Inferior parietal cortex (tissue), 1 donor: ENCODE measurements at regions not wholly inside any gene's neighbourhood (a gene's known extent, or its start where the extent isn't known, plus 50 kb on each side); places are given as distances from the start of the nearest gene placed in this dataset.

Experiments
- DNase-seq: peaks from one replicate; pipeline ENCODE4 v3.0.0-alpha.2; 2016; ENCODE audit errors: extremely low spot score

DNA sequence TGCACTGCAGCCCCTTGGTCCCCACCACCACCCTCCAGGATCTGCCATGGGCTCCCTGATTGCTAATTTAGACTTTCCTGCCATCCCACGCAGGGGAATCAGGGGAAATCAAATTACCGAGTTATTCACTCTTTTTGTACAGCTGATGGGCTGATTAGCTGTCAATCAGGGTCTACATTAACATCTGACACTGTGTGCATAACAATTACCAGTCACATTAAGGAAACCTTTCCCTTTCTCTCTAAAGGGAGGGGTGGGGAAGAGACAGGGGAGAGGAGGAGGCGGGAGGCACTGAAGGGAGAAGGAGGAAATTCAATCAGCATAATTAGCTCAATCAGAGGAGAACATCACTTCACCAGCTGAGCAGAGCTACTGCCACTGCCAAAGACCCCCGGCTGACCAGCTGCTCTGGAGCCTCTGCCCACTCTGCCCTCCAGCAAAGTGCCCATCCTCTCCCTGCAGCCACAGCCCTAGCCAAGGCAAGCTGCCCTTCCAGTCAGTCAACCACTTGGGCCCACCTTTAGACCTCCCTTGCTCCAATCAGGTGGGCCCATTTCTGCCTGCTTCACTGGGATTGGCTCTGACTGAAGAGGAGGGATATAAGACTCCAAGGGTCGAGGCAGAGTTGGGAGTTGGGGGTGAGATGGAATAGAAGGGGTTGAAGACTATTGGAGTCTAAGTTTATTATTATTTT, 199.3 kb upstream of the ZC3H12A start:
- no peak for DNase-seq

DNA sequence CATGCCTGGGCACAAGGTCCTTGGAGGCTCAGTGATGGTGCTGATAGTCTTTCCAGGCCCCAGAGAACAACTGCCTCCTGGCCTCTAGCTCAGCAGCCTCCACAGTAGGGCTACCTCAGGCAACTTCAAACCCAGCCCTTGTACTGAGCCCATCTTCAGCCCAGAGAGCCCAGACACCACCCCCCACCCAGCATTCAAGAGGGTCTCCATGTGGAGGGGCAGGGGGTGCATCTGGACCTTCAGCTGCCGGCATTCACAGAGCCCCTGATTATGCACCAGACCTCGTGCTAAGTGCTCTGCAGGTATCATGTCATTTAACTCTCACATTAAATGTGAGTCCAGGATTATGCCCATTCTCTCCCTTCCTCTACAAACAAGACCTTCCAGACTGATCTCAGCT, 197.0 kb upstream of the ZC3H12A start:
- DNase-seq: no peak

DNA sequence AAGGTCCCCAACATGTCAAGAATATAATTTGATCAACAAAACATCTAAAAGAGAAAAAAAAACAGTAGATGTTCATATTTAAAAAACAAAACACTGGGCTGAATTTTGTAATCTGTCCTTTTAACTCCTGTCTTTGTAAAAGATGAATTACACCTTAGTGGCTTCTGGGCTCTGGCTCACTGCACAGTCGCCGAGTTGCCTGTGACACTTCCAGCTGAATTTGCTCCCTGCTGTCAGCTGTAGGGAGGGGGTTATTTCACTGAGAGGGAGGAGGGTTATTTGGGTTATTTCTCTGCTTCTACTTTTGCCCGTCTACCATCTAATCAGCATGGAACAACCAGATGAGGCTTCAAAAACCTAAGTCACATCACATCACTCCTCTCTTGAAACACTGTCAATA, 193.0 kb upstream of the ZC3H12A start:
- no peak for DNase-seq

DNA sequence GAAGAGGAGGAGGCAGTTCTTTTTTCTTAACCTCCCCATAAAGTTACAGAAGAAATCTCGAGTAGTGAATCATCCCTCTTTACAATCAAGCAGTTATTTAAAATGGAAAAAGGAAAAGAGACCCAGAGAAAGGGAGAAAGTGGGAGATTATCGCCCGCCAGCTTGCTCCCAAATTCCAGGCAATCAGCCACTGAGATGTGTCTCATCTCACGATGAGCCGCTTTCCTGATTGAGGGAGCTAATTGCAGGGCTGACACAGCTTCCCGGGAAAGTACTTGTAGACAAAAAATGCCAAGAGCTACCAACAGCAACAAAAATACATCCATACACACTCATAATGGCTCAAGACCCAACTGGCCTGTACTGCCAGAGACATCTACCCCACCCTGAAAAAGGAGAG, 191.6 kb upstream of the ZC3H12A start:
- DNase-seq: no peak

DNA sequence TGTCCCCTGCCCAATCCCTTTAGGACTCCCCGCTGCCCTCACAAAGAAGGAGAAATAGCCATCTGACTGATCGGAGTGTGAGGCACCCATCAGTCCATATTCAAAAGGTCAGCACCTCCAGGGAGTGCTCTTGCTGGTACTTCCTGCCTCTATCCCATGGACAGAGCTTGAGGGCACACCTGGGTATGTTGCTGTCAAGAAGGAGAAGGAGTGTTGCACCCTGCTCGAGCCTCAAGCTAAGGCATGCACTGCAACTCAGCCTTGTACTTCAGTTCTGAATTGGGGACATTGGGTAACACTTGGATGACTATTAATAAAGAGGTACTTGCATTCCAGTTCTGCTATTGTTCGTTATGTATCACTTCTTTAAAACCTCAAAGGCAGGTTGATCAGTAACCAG, 190.3 kb upstream of the ZC3H12A start:
- no peak for DNase-seq

DNA sequence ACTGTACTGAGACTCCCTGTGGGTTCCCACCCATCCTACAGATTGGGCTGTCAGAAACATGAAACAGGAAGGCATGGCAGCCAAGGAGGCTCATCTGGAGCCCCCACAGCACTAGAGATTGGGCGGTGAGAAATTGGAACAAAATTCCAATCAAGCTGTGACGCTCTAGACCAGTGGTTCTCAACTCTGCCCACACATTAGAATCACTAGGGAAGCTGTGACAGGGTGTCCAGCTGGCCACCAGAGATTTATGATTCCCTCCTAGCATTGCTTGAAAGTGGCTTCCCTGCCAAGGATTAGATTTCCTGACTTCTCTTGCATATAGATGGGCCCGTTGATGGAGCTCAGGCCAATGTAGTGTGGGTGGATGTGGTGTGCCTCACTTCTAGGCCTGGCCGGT, 187.5 kb upstream of the ZC3H12A start:
- DNase-seq: peak; percentile 41

DNA sequence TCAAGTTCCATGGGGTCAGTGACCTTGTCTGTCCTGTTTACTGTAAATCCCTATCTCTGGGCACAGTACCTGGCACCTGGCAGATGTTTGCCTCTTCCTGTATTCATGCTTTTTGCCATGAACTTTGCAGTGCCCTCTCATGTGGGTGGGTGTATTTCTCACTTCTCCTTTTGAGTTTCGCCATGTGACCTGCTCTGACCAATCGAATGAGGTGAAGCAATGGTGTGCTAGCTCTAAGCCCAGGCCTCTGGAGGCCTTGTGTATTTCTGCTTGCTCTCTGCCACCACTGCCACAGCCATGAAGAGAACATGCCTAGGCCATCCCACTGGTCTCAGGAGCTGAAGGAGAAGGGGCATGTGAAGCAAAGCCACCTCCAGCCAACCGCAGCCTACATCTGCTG, 185.5 kb upstream of the ZC3H12A start:
- no peak for DNase-seq

DNA sequence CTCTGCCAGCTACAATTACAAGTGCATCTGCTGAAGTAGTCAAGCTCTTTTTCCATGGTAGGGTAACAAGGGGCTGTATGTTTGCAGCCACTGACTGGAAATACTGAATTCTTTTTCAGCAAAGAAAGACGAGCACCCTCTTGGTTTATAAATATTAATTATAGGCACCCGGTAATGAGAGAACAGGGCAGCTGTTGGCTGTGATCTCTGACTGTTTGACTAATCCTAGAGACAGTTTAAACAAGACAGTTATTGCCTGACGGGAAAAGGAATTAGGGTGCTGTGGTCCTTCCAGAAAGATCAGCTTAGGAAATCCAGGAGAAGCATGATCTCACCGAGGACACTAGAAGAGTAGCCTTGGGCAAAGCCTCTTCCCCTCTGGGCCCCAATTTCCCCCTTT, 183.7 kb upstream of the ZC3H12A start:
- no peak for DNase-seq

DNA sequence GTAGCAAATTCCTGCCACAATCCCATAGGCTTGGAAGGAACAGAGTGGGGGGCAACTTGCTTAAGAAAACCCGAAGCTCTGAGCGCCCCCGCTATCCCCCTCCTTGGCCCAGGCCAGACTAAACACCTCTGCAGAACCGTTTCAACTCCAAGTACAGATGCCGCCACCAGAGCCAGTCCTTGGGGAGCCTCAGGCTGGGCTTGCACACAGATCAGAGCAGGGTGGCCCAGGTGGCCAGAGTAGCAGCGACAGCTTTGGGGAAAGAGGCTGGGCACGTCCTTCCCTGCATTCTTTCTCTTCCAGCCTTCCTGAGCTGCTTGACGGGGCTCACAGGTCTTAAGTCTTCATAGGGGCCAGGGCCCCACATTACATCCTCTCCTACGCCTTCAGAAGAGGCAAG, 181.6 kb upstream of the ZC3H12A start:
- DNase-seq: no peak

DNA sequence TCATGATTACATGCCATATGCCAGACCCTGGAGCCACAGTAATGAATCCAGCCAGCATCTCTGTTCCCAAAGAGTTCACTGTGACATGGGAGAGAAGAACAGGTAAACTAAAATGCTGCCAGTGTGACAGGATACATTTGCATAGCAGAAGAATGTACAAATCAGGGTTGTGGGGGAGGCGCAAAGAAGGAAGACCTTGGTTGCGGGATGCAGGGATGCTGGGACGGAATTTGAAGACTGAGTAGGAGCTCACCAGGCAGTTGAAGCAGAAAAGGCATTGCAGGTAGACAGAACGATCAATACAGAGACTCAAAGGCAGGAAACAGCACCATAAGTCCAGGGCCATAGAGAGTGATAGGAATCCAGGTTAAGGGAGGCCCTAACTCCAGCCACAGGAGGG, 180.3 kb upstream of the ZC3H12A start:
- DNase-seq: no peak

DNA sequence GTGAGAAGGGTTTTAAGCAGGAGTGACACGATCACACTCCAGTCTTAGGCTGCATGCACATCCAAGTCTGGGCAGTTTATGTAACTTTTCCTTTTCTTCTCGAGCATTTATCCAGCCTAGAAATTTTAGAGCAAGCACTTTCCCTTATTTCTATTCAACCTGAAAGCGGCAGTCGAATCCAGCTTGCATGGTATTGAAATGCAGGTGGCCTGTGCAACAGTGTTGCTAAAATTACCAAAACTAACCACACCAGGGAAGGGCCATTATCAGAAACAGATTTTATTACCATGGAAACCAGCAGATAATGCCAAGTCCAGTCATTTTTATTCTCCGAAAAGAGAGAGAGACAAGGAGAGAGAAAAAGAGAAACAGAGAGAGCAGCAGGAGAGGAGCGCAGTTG, 179.9 kb upstream of the ZC3H12A start:
- DNase-seq: peak; percentile 45

DNA sequence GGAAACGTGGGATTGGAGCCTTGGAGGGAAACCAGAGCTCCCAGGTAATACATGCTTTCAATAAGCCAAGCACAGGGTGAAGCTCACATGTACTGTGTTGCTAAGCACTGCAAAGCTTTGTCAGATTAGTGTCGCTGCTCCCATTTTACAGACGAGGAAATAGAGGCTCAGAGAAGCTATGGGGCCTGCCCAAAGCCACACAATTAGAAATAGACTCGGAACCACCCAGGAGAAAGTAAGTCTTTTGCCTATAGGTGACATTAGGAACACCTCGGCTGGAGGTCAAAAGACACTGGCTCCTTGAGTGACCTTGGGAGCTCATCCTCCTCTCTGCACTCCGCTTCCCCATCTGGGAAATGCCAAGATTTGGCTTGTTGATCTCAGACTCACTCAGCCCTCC, 175.6 kb upstream of the ZC3H12A start:
- DNase-seq: no peak

DNA sequence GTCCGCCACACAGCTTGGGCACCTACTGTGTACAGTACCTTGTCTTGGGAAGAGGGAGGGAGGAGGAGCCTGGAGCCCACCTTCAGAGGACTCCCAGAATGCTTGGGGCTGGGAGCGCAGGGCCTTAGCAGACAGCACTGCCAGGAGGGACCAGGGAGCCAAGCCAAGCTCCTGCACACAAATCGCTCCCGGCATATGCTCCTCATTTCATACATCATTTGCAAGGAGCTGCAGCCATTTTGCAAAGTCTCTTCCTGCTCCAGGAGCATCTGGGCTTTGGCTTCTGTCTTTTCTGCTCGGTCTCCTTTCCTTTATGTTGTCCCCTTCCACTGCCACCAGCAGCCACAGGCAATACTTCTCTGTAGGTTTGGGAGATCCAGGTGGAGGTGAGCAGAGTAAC, 175.2 kb upstream of the ZC3H12A start:
- no peak for DNase-seq

DNA sequence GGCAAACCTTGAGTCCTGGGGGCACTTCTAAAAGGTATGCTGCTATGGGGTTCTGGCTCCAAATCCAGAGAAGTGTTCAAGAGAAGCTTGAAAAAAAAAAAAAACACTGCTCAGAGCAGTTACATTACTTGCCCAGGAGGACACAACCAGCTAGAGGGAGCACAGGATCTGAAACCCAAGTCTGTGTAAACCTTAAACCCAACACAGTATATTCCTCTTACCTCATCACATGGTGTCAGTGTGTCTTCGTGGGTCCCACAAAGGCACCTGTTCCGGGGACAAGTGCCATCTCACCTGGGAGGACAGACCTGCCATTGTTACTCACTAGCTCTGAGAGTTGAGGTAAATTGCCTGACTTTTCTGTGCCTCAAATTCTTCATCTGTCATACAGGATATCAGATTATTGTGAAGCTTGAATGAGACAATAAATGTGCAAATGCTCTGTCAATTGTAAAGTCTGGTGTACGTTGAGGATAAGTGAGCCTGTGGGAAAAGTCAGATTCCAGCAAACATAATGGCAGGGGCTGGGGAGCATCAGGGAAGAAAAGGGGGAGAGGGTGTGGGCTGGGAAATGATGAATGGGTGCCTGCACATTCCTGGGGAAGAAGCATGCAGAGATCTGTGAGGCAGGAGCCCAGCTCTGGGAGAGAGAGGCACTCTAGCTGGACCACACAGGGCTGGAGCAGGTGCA, 170.4 kb upstream of the ZC3H12A start:
- DNase-seq: no peak

DNA sequence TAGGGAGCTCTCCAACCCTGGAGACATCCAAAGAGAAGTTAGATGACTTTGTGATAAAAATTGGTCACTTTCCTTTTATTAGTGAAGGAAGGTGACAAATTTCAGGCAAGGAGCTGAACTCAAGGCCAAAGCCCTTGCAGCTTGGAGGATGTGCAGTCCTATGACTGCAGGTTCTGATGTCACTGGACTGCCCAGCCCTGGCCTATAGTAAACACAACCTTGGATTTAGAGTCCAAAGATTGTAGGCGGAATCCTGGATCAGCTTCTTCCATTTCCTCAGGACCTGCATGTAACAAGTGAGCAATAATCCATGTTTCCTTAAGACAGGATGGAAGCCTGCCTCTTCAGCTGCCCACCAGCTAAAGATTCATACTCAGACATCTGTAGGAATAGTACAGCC, 169.3 kb upstream of the ZC3H12A start:
- DNase-seq: no peak

DNA sequence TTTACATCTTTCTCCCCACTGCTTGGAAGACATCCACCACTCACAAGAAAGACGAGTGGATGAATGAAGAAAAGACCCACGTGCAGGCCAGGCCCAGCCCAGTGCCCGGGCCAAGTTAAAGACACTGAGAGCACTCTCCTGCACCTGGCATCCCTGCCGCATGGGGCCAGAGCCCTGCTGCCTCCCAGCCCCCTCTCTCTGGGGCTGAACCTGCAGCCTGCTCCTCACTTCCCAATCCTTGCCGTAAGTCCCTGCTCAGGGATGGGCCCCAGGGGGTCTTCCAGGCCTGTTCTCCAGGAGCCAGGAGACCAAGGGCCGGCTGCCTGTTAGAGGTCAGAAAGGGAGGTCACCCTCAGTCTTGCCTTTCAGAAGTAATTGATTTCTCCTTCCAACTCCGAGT, 168.5 kb upstream of the ZC3H12A start:
- DNase-seq: no peak

DNA sequence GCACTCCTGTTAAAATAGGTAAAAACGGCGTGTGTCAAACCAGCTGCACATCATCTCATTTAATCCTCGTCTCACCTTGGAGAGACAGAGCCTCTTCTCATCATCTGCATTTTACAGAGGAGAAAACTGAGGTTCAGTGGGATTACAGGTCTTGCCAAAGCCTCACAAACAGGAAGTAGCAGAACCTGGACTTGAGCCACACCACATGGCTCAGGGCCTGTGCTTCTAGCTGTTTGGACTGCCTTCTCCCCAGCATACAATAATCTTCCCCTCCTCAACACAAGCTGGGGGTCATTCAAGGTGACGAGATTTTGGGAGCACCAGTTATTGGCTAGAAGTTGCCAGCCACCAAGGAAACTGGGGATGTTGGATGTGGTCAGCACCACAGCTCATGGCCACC, 167.9 kb upstream of the ZC3H12A start:
- no peak for DNase-seq

DNA sequence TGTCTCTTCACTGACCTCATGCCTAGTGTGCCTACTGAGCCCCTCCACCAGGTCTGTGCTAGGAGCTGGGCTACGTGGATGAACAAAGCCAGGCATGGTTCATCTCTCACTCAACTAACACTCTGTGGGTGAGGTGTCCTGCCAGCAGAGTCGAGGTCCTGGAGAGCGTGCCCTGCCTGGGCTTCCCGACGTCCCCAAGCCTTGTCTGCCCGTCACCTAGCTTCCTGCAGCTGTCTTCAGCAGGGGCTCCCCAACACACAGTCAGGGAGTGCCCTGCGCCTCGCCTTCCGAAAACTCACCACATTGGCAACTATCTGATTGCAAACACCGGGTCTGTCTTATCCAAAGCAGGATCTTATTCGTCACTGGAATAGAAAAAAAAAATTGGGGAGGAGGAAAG, 167.5 kb upstream of the ZC3H12A start:
- DNase-seq: no peak

DNA sequence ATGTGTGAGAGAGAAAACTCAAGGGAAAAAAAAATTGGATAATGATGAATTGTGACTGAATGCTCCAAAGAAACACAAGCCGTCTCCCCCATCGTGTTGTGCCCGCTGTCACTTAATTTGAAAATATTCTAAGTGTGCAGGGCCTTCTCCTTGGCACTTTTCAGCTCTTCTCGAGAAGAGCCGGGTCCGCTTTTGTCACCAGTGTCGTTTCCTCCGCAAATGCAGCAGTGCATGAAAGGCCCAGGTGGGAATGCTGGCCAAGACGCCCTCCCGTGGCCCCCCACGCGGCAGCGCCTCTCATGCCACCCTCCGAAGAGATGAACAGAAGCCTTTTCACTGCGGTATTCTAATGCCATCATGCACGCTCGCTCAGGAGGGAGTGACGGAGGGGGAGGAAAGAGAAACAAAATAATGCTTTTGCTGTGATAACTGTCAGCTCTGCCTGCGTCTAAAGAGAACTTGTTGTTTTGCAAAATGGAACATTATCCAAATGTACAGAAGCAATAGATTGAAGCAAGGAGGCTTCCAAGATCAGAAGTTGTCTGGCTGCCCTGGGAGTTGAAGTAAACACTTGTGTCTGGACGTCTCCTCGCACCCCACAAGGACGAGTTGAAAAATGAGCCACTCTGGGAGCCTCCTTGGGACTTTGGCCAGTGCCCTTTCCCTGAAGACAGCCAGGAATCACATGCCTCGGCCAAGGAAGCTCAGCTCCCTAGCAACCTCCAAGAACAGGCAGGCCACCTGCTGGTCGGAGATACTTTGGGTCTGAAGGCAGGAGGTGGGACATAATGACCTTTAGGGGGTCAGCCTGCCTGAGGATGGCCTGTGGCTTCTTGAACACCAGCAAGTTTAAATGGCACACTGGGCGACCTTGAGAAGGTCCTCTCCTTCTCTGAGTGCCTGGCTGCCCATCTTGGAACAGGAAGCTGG, 166.1 kb upstream of the ZC3H12A start:
- DNase-seq: peak; percentile 48

DNA sequence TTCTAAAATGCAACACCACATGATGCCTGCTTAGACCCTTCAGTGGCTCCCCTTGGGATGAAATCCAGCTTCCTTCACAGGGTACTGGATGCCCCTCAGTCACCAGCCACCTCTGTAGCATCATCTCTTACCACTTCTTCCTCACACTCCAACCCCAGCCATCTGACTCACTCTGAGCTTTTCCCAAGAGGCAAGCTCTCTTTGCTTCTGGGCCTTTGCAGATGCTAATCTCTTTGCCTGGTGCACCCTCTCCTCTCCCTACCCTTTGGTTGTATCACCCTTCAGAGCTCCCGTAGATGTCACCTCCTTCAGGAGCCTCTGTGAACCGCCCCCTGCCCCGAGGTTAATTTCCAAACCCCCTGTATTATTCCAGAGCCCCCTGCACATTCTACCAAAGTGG, 164.8 kb upstream of the ZC3H12A start:
- DNase-seq: no peak

DNA sequence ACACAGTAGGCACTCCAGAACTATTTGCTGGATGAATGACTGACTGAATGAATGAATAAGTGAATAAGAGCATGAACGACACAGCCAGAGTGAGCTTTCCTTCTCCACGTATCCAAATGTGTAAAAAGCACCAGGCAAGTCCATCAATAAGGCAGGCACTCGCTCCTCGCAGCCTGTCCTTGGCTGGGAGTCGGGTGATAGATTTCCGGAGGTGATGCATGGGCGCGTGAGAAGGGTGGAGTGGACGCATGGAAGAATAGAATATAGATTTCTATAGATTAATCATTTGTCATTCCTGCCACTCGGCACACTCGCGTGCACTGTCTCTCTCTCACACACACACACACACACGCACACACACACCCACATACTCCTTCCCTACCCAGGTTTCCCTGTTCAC, 164.3 kb upstream of the ZC3H12A start:
- no peak for DNase-seq

DNA sequence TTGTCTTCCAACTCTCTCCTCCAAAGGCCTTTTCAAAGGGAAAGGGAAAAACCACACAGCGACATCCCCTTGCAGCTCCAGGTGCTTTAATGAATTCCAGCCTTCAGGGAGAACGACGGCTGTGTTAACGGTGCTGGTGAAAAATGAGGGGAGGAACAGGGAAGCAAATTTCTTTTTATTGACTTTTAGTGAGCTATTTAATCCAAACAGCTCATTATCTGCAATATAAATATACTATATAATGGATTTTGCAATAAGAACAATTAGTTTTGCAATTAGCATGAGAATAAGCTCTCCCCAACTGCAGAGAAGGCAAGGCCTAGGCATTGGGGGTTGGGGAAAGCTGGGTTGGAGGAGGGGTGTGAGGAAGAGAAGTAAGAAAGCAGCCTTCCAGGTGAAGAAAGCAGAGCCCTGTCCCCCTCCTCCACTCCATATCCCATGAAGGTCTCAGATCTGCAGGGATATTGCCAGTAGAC, 159.0 kb upstream of the ZC3H12A start:
- DNase-seq: no peak
